SKM-1 (cell line): ENCODE measurements at regions not wholly inside any gene's neighbourhood (a gene's known extent, or its start where the extent isn't known, plus 50 kb on each side); places are given as distances from the start of the nearest gene placed in this dataset.
"Not testable (repeated sequence)": the region's sequence is repeated elsewhere in the genome, so short reads cannot be mapped to it uniquely, and the experiment has no call there.

Experiments
- DNase-seq: peaks from one replicate; lab custom pipeline; 2025; ENCODE audit not compliant: unreplicated experiment; lab: John Stamatoyannopoulos, UW

- no peak for DNase-seq
These were observed 178.9 kb downstream of the MIS18A start for GRCh38 chr21:32099812-32100416.

GRCh38 chr21:32096411-32096810 is 182.4 kb downstream of the MIS18A start:
- peak; percentile 4 for DNase-seq

- DNase-seq, result no peak
These were observed 184.0 kb downstream of the MIS18A start for GRCh38 chr21:32094804-32095203.

- no peak for DNase-seq
These were observed 185.0 kb downstream of the MIS18A start for GRCh38 chr21:32093646-32094462.

- no peak for DNase-seq
These were observed 187.9 kb downstream of the MIS18A start for GRCh38 chr21:32090956-32091355.

GRCh38 chr21:32089766-32090165 is 189.1 kb downstream of the MIS18A start:
- DNase-seq, result no peak

GRCh38 chr21:32088471-32088870 is 190.4 kb downstream of the MIS18A start:
- DNase-seq, result no peak

- no peak for DNase-seq
These were observed 191.4 kb downstream of the MIS18A start for GRCh38 chr21:32087447-32087846.

- DNase-seq, result no peak
These were observed 195.7 kb downstream of the MIS18A start for GRCh38 chr21:32083197-32083596.

- no peak for DNase-seq
These were observed 196.4 kb downstream of the MIS18A start for GRCh38 chr21:32082466-32082865.

GRCh38 chr21:32073593-32073992 is 200.8 kb downstream of the HUNK start:
- DNase-seq, result no peak

GRCh38 chr21:32073190-32073589 is 200.4 kb downstream of the HUNK start:
- no peak for DNase-seq

- DNase-seq, result not testable (repeated sequence)
These were observed 198.8 kb downstream of the HUNK start for GRCh38 chr21:32071620-32072019.

GRCh38 chr21:32070676-32071330 is 198.0 kb downstream of the HUNK start:
- no peak for DNase-seq

GRCh38 chr21:32070126-32070525 is 197.3 kb downstream of the HUNK start:
- no peak for DNase-seq

- DNase-seq, result no peak
These were observed 192.8 kb downstream of the HUNK start for GRCh38 chr21:32065654-32066053.

- no peak for DNase-seq
These were observed 191.6 kb downstream of the HUNK start for GRCh38 chr21:32064281-32064910.

- no peak for DNase-seq
These were observed 189.9 kb downstream of the HUNK start for GRCh38 chr21:32062591-32063227.

GRCh38 chr21:32061729-32062128 is 188.9 kb downstream of the HUNK start:
- DNase-seq, result no peak

GRCh38 chr21:32056791-32057190 is 184.0 kb downstream of the HUNK start:
- DNase-seq, result no peak

- DNase-seq, result no peak
These were observed 182.5 kb downstream of the HUNK start for GRCh38 chr21:32055305-32055704.
